ENCODE measurements at regions not wholly inside any gene's neighbourhood (a gene's known extent, or its start where the extent isn't known, plus 50 kb on each side); places are given as distances from the start of the nearest gene placed in this dataset.
"Not testable (repeated sequence)": the region's sequence is repeated elsewhere in the genome, so short reads cannot be mapped to it uniquely, and the experiment has no call there.

DNA sequence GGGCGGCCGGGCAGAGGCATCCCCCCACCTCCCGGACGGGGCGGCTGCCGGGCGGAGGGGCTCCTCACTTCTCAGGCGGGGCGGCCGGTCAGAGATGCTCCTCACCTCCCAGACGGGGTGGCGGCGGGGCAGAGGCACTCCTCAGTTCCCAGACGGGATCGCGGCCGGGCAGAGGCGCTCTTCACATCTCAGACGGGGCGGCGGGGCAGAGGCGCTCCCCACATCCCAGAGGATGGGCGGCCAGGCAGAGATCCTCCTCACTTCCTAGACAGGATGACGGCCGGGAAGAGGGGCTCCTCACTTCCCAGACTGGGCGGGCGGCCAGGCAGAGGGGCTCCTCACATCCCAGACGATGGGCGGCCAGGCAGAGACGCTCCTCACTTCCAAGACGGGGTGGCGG is 463.2 kb downstream of the SQOR start:
- not testable (repeated sequence) for DNase-seq (ENCODE audit: low read depth in 2 of 2)

DNA sequence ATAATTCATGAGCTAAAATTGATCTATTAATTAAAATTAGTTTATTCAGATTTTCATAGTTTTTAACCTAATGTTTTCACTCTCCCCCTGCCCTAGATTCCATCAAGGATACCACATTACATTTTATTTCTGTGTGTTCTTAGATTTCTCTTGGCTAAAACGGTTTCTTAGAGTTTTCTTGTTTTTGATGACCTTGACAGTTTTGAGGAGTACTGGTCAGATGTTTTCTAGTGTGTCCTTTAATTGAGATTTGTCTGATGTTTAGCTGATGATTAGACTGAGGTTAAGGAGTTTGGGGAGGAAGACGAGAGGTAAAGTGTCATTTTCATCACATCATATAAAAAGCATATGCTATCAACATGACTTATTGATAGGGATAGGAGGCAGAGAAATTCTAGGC is 475.9 kb downstream of the SQOR start:
- DNase-seq (ENCODE audit: low read depth in 2 of 2) = no peak

DNA sequence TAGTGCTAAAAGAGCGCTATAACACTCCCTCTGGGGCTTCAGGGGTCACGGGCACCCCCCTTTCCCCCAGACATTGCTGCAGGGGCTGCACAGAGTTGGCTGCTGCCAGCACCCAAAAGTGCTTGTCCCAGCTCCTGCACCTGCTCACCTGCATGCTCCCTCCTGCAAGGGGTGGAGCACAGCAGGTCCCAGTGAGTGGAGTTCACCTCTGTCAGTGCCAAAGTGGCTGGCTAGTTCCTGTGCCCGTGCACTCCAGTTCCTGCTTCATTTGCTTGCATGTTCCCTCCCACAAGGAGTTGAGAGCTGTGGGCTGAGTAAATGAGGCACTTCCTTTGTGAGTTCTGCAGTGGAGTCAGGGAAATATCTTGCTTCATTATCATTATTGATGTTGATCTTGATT is 476.9 kb downstream of the SQOR start:
- DNase-seq (ENCODE audit: low read depth in 2 of 2) = no peak

DNA sequence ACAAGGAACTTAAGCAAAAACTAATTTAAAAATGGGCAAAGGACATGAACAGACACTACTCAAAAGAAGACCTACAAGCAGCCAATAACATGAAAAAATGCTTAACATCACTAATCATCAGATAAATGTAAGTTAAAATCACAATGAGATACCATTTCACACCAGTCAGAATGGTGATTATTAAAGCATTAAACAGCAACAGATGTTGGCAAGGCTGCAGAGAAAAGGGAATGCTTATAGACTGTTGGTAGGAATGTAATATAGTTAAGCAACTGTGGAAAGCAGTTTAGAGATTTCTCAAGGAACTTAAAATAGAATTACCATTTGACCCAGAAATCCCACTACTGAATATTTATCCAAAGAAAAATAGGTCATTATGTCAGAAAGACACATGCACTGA is 482.2 kb downstream of the SQOR start:
- no peak for DNase-seq (ENCODE audit: low read depth in 2 of 2)

DNA sequence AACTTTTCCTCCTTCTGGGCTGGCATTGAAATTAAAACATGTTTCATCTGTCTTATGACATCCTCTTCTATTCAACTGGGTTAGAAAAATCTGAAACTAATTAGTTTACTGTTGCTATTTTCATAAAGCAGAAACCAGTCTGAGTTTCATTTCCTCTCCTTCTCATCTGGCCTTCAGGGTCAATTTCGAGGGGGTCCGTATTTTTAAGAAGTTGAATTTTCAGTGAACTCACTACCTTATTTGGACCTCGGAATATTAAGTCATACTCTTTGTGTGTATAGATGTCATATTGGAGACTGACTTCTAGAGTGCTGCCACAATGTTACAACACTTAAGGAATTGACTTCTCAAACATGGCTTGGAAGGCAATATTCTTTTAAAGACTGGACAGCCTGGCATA is 485.9 kb downstream of the SQOR start:
- DNase-seq (ENCODE audit: low read depth in 2 of 2) = no peak

DNA sequence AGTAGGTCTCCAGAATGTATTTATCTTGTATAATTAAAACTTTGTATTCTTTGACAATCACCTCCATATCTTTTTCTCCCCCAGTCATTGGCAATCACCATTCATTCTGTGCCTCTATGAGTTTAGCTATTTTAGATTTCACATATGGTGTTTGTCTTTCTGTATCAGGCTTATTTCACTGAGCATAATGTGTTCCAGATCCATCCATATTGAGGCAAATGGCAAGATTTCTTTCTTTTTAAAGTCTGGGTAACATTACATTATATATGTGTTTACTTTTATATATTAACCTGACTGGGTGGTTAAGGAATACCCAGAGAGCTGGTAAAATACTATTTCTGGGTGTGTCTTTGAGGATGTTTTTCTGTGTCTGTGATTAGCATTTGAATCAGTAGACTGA is 486.6 kb downstream of the SQOR start:
- DNase-seq (ENCODE audit: low read depth in 2 of 2) = no peak

DNA sequence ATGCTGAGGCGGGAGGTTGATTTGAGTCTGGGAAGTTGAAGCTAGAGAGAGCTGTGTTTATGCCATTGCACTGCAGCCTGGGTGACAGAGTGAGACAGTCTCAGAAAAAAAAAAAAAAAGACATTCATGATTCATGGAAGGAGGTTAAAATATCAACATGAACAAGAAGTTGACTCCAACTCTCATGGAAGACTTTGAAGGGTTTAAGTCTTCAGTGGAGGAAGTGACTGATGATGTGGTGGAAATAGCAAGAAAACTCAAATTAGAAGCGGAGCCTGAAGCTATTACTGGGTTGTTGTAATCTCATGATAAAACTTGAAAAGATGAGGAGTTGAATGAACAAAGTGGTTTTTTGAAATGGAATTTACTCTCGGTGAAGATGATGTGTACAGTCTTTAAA is 491.8 kb downstream of the SQOR start:
- DNase-seq (ENCODE audit: low read depth in 2 of 2) = no peak

DNA sequence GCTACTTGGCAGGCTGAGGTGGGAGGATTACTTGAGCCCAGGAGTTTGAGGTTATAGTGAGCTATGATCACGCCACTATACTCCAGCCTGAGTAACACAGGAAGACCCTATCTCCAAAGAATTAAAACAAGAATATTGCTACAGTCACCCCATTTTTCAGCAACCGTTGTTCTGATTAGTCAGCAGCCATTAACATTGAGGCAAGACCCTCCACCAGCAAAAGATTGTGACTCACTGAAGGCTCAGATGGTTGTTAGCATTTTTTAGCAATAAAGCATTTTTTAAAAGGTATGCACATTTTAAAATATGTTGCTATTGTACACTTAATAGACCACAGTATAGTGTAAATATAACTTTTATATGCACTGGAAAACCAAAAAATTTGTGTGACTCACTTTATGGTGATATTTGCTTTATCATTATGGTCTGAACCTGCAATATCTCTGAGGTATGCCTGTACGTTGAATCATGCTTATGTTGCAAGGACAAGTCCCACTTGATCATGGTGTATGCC is 492.6 kb downstream of the SQOR start:
- DNase-seq (ENCODE audit: low read depth in 2 of 2) = no peak

DNA sequence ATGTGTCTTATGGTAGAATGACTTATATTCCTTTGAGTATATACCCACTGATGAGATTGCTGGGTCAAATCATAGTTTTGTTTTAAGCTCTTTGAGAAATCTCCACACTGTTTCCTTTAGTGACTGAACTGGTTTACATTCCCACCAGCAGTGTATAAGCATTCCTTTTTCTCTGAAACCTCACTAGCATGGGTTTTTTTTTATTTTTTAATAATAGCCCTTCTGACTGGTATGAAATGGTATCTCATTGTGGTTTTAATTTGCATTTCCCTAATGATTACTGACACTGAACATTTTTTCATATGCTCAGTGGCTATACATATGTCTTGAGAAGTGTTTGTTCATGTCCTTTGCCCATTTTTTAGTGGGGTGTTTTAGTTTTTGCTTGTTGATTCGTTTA is 494.3 kb downstream of the SQOR start:
- no peak for DNase-seq (ENCODE audit: low read depth in 2 of 2)

DNA sequence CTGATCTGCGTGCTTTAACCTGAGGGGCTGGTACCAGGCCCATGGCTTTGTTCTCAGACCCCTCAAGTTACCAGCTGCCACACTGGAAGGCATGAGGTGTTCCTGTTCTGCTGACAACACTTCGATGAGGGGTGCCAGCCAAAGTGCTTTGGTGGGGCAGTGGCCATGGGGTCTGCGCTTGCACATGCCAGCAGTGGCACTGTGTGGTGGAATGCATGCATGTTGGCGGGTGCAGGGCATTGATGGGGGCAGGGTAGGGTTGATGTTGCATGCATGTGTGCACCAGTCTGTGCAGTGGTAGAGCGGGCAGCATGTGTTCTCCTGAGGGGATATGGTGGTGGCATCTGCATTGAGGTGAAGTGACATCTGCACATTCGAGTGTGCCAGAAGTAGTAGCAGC is 497.0 kb downstream of the SQOR start:
- no peak for DNase-seq (ENCODE audit: low read depth in 2 of 2)

DNA sequence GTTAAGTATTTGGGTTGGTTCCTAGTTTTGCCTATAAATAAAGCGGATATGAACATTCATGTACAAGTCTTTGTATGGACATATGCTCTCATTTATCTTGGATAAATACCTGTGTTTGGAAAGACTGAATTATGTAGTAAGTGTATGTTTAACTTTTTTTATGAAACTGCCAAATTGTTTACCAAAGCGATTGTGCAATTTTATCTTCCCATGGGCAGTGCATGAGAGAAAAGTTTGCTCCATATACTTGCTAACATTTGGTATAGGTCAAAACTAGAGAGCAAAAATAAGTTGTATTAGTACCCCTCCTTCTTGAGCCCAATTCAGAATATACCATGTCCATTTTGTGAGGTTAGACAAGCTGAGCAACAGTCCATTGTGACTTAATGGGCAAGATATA is 502.6 kb downstream of the SQOR start:
- DNase-seq (ENCODE audit: low read depth in 2 of 2) = no peak

DNA sequence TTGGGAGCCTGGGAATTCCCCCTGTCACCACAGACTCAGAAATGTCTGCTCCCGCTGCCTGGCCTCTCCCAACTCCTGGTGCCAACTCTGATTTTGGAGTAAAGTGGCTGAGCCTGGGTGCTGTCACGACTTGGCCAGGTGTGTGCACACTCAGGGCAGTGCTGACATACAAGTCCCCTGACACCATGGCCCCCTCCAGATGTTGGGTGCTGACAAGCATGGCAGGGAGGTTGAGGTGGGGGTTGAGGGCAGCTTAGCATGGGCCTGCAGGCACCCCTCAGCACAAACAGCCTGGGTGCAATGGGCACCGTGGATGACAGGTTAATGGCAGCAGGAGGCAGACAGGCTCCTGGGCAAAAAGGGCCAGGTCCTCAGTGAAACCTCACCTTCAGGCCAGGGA is 511.2 kb downstream of the SQOR start:
- no peak for DNase-seq (ENCODE audit: low read depth in 2 of 2)

DNA sequence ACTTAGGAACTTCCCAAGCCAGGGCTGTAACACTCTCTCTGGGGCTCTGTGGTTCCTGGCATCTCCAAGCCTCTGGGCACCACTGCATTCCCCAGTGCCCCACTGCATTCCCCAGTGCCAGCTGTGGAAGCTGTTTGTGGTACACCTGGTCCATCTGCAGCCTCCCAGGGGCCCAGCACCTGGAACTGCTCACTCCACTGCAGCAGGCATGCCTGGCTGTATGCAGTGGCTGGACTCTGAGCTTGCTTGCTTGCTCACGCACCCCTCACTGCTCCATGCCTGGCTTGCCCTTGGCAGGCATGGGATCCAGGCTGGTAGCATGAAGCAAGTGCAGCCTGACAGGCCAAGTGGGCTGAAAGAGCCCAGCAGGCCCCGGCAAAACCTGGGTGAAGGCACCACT is 512.1 kb downstream of the SQOR start:
- no peak for DNase-seq (ENCODE audit: low read depth in 2 of 2)

DNA sequence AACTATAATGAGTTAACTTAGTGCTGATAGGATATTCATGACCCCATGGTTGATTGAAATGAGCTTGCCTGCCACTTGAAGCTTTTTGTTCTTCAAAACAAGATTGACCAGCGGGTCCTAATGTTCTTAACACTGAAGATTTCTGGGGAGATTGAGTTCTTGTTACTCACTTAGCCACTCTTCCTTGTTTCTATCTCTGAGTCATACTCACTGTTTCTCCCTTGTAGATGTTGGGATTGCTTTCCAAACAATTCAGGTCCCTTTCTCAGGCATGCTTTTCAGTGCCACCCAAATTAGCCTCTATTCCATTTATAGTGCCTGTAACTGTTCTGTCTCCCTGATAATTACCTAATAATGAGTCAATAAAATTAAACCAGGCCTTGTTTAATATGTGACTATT is 517.0 kb downstream of the SQOR start:
- no peak for DNase-seq (ENCODE audit: low read depth in 2 of 2)

DNA sequence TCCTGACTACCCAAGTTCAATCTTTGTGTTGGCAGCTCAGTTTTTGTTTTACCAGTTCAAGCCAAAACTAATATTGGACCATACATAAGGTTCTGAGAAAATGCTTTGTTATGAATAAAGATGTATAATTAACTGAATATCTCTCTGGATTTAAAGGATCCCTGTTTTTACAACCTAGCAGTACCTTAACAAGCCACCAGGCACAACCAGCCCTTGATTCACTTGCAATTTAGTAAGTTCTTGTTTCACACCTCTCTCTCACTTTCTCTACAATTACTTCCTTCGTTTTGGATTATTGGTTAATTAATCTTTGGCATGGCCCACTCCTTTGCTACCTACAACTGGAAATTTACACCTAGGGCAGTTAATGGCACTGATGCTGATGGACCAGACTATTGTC is 531.9 kb downstream of the SQOR start:
- no peak for DNase-seq (ENCODE audit: low read depth in 2 of 2)

DNA sequence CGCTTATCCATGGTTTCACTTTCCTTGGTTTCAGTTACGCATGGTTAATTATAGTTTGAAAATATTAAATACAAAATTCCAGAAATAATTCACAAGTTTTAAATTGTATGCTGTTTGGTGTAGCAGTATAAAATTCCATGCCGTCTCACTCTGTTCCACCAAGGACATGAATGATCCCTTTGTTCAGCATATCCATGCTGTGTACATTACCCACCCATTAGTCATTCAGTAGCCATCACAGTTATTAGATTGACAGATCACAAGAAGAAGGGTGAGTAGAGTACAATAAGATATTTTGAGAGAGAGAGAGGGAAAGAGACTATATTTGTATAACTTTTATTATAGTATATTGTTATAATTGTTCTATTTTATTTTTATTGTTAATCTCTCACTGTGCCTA is 535.5 kb downstream of the SQOR start:
- no peak for DNase-seq (ENCODE audit: low read depth in 2 of 2)

DNA sequence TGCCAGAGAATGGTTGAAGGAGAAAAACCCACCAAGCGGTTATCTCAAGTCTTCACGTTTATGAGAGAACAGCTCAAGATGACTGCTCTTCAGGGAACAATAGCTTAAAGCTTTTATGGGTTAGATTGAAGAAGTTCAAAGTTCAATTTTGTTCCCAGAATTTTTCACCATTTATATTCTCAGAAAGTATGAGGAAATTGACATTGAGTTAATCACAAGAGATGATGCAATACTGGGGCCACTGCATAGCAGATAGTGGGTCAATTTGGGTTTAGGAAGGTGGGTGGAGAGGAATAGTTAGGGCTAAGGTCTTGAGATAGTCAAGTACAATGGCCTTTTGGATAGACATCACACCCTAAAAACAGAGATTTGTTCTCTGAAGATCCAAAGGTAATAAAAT is 539.3 kb downstream of the SQOR start:
- no peak for DNase-seq (ENCODE audit: low read depth in 2 of 2)

DNA sequence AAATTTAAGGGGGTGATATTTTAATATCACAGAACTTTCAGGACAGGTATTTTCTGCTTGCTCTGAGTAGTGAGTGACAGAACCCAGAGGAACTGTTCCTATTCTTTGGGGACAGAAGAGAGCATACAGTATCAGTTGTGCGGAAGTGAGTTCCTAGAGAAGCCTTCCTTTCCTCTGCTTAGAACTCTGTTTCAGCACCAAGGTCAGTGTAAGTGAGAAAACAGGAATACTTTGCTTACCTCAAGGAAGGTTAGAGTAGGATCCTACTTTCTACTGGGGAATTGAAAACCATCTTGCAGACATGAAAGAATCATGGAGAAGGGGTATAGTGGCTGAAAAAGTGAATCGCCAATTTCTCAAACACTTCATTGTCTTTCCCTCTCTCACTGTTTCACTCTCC is 542.4 kb downstream of the SQOR start:
- DNase-seq (ENCODE audit: low read depth in 2 of 2) = no peak

DNA sequence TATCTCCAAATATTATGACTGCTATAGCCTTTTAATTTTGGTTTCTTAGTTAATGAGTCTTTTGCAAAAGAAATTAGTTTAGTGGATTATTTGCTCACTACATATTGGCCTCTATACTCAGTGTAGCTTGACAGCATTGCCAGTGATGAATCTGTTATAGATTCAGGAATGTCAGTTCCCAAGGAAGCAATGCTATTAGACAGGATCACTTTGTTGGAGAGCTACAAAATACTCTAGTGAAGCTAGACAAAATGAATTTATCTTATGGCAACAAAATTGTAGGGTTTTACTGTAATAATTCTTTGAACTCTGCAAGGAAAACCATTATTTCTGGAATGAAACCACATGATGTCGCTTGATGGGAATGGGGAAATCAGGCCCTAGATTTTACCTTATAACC is 543.3 kb downstream of the SQOR start:
- no peak for DNase-seq (ENCODE audit: low read depth in 2 of 2)

DNA sequence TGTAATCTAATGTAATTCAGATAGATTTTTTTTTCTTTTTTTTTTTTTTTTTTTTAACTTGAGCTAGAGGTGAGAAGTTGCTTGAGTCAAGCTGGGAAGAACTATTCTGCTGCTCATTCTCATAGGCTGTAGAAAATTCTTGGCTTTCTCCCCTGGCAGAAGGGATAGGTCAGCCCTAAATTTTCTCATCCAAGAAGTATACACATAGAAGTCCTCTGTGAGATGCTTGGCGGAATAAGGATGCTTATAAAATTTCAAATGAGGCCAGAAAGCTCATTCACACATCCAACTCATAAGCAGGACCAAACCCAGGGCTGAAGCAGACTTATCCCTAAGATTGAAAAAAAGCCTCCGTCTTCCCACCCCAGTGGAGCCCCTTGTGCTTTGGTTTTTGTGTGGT is 572.5 kb downstream of the SQOR start:
- no peak for DNase-seq (ENCODE audit: low read depth in 2 of 2)

DNA sequence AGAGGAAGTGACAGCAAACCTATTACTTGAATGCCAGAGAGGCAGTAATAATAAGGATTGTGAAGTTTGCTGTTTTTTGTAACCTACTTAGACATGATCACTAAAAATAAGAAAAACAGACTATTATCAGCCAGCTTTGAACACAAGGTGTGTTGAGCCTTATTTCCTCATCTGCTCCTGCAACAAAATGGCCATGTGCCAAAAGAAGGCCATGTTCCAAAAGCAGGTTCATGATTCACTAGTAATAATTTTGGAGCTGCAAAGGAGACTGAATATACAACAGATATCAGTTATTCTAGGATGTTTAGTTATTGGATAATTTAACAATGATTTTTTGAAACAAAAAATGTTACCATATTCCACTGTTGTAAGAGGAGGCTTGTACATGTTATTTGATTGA is 578.7 kb downstream of the SQOR start:
- DNase-seq (ENCODE audit: low read depth in 2 of 2) = no peak

DNA sequence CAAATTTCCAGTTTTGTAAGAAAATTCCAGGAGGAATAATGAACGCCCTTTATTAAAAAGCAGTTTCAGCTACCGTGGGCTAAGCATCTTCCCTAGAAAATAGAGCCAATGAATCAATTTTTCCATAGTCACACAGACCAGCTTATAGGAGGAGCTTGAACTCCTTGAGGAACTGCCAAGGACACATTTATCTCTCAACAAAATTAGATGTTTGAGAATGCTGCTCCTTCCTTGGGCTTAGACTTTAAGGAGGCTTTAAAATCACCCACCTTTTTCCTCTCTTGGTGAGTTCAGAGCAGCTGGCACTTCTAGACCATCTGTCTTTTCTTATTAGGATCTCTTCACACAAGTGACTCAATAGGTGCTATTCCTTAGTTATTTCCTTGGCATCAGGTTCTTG is 588.0 kb downstream of the SQOR start:
- DNase-seq (ENCODE audit: low read depth in 2 of 2) = no peak

DNA sequence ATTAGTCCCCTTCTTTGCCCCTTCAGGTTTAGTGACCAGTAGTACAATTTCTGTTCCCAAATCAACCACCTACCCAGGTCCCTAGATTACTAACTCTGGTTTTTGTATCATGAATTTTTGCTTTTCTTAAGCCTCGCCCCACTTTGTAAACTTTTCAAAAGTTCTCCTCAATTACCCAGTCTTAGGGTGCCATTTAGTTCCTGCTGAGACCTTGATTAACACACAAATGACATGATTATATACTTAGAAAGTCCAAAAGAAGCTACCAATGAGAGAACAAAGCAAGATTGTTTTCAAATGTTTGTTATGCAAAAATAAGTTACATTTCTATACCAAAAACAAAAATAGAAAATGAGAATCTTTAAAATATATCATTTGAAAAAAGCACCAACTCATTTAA is 594.4 kb downstream of the SQOR start:
- DNase-seq (ENCODE audit: low read depth in 2 of 2) = no peak

DNA sequence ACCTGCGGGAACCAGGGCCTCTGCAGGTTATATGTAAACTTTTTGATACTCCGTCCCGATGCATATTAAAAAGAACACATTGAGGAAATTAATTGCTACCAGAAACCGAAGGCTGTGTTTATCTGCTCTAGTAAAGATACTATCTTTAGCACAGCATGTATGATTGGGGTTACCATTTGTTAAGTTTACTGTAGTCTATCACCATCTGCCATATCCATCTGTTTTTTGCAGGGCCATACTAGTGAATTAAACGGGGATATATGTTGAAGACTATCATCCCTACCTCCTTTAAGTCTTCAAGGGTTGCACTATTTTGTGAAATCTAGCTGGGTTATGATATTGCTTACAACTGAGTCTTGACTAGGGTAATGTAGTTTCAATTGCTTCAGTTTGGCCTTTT is 597.0 kb downstream of the SQOR start:
- no peak for DNase-seq (ENCODE audit: low read depth in 2 of 2)

DNA sequence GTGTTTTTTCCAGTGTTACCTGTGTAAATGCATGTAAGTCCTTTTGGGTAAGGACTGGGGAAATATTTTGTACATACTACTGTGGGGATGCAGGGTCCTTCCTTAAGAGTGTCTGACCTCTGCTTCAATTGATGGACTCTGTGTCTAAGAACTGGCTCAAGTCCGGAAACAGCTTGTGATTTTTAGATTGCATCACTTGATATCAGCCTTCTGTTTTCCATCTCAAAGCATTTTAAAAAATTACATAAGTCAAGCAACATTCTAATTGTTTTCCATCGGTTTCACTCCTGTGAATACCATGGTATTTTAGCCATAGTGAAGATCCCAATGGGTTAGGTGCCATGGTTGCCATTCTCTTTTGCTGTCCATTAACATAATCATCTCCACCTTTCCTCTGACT is 597.6 kb downstream of the SQOR start:
- DNase-seq (ENCODE audit: low read depth in 2 of 2) = no peak
